CD4-positive, alpha-beta T cell (primary cell): ENCODE measurements at regions not wholly inside any gene's neighbourhood (a gene's known extent, or its start where the extent isn't known, plus 50 kb on each side); places are given as distances from the start of the nearest gene placed in this dataset.

Experiments used
- ATAC-seq: fragments of 200-7000 bp; cut with Tn5 transposase; one replicate; pipeline ENCODE4 v1.10.0; 2022; ENCODE audit warnings: mild to moderate bottlenecking; ENCODE audit not compliant: poor library complexity
- CTCF ChIA-PET: fragments of 350-600 bp; sonication (Branson Sonifier 250); formaldehyde crosslinking; loops from one replicate; lab custom pipeline; 2021; ENCODE audit warnings: antibody characterized with exemption, inconsistent platforms; lab: Charles Lee
- POLR2A ChIA-PET: fragments of 350-600 bp; sonication (Branson Sonifier 250); formaldehyde crosslinking; loops from one replicate; lab custom pipeline; 2021; ENCODE audit warnings: antibody characterized with exemption, inconsistent platforms; lab: Charles Lee
- DNase-seq, 14 experiments: peaks; one replicate each; pipeline ENCODE4 v3.0.0-alpha.2; 2013 to 2020; ENCODE audit warnings: mixed read lengths in 2 of 14
- H3K27ac ChIP-seq, 2 donors: one replicate each; pipeline versions ENCODE4 v1.5.1 to v1.7.0; 2013; ENCODE audit warnings: low read length in 2 of 2, low read depth in 1 of 2, mild to moderate bottlenecking in 1 of 2
- H3K27me3 ChIP-seq, 2 experiments: 1 replicate in 1 of 2; 2 replicates in 1 of 2; pipeline versions ENCODE4 v1.6.1 to v1.7.0; 2013; ENCODE audit warnings: low read length in 2 of 2, control low read depth in 1 of 2, mild to moderate bottlenecking in 1 of 2, moderate library complexity in 1 of 2; ENCODE audit not compliant: insufficient read depth in 2 of 2, control insufficient read depth in 1 of 2
- H3K36me3 ChIP-seq: one replicate; pipeline ENCODE4 v1.6.1; 2013; ENCODE audit warnings: low read length, control low read depth; ENCODE audit not compliant: insufficient read depth
- H3K4me1 ChIP-seq: one replicate; pipeline ENCODE4 v1.6.1; 2013; ENCODE audit warnings: low read length, control low read depth; ENCODE audit not compliant: insufficient read depth
- H3K4me3 ChIP-seq: one replicate; pipeline ENCODE4 v1.5.1; 2013; ENCODE audit warnings: mild to moderate bottlenecking, low read length, moderate library complexity
- H3K9me3 ChIP-seq, 2 experiments: 1 replicate in 1 of 2; 2 replicates in 1 of 2; pipeline versions ENCODE4 v1.6.1 to v1.7.0; 2013; ENCODE audit warnings: low read length in 2 of 2, mild to moderate bottlenecking in 2 of 2, control low read depth in 1 of 2, moderate library complexity in 1 of 2; ENCODE audit not compliant: control insufficient read depth in 1 of 2, insufficient read depth in 1 of 2
- H3K27ac Mint-ChIP-seq: one replicate; pipeline ENCODE4 v1.8.0; 2020; ENCODE audit warnings: mixed read lengths
- H3K27me3 Mint-ChIP-seq: one replicate; pipeline ENCODE4 v1.8.0; 2021; ENCODE audit warnings: mixed read lengths
- H3K36me3 Mint-ChIP-seq: one replicate; pipeline ENCODE4 v1.8.0; 2021; ENCODE audit warnings: low read depth, mixed read lengths
- H3K4me1 Mint-ChIP-seq: one replicate; pipeline ENCODE4 v1.8.0; 2021; ENCODE audit warnings: low read depth, mixed read lengths
- H3K4me3 Mint-ChIP-seq: one replicate; pipeline ENCODE4 v1.8.0; 2020; ENCODE audit warnings: mild to moderate bottlenecking, mixed read lengths
- H3K9me3 Mint-ChIP-seq: one replicate; pipeline ENCODE4 v1.8.0; 2020; ENCODE audit warnings: mixed read lengths
- CTCF ChIP-seq: fragments of 200-600 bp; IDR thresholded peaks from one replicate; pipeline ENCODE4 v1.8.0; 2022; ENCODE audit warnings: antibody characterized with exemption, mild to moderate bottlenecking
- intact Hi-C, 2 experiments: fragments of 100-400 bp; cut with DNase I in 1 of 2; cut with micrococcal nuclease in 1 of 2; formaldehyde crosslinking; loops; one replicate each; pipeline versions ENCODE4 v1.15.1 to v1.9.0; 2023 to 2025; cut with DNase I, micrococcal nuclease

GRCh38 chr14:42011221-42011620, 404.5 kb downstream of the LRFN5 start:
- H3K36me3 Mint-ChIP-seq, result no peaks in the 10 kb centered on the region
- POLR2A ChIA-PET, result no interaction called here
- TF ChIP-seq CTCF, result no peak
- H3K4me3 Mint-ChIP-seq, result no peak overlapping the region
- intact Hi-C loops, result no loop called here
- CTCF ChIA-PET, result no interaction called here
- no peak overlapping the region for H3K27ac Mint-ChIP-seq
- DNase-seq, result no peak
- ATAC-seq, result no peak
- no peaks in the 10 kb centered on the region for H3K4me1 ChIP-seq
- peaks cover 6% of the 10 kb centered on the region for H3K9me3 Mint-ChIP-seq
- H3K27me3 ChIP-seq, result no peaks in the 10 kb centered on the region
- H3K4me1 Mint-ChIP-seq, result no peaks in the 10 kb centered on the region
- H3K9me3 ChIP-seq, result peaks cover 0 to 4% of the 10 kb centered on the region in 2 experiments
- no peaks in the 10 kb centered on the region for H3K36me3 ChIP-seq
- no peak overlapping the region for H3K4me3 ChIP-seq
- H3K27ac ChIP-seq, result no peak overlapping the region
- H3K27me3 Mint-ChIP-seq, result no peaks in the 10 kb centered on the region

DNA sequence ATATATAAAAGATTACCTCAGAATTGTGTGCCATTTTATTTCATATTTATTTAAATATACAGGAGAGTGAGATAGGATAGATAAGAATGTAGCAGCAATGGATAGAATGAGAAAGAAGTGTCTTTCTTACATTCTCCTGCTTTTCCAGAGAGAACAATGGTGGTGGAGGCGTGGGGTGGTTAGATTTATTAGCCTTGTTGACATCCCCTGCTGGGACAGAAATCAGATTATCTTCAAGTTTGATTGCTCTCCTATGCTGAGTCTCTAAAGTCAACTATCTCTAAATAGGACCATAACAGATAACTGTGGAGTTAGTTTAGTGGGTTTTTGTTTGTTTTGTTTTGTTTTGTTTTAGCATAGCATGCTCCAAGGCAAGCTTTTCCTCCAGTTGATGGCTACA, 397.6 kb downstream of the LRFN5 start:
- H3K27ac Mint-ChIP-seq, result no peak overlapping the region
- Histone ChIP-seq H3K36me3 (no peaks in the 10 kb centered on the region), H3K9me3 (peaks cover 0 to 4% of the 10 kb centered on the region in 2 experiments), H3K4me3 (no peak overlapping the region), H3K27ac (no peak overlapping the region), H3K4me1 (no peaks in the 10 kb centered on the region), H3K27me3 (no peaks in the 10 kb centered on the region)
- ChIA-PET CTCF (no interaction called here), POLR2A (no interaction called here)
- H3K36me3 Mint-ChIP-seq, result no peaks in the 10 kb centered on the region
- intact Hi-C loops, result no loop called here
- TF ChIP-seq CTCF, result no peak
- no peaks in the 10 kb centered on the region for H3K9me3 Mint-ChIP-seq
- DNase-seq, result no peak
- no peak overlapping the region for H3K4me3 Mint-ChIP-seq
- ATAC-seq, result no peak
- H3K4me1 Mint-ChIP-seq, result no peaks in the 10 kb centered on the region
- H3K27me3 Mint-ChIP-seq, result no peaks in the 10 kb centered on the region

DNA sequence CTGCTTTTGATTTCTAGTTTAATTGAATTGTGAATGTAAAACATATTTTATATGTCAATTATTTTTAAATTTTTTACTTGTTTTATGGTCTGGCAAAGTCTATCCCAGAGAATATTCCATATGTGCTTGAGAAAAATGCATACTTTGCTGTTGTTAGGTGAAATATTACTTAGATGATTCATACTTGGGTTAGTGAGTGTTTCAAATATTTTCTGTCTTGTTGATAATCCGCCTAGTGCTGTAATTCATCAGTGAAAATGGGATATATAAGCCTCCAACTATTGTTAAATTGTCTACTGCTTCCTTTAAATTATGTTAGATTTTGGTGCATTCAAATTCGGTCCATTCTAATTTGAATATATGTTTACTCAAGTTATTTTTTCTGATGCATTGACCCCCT, 395.5 kb downstream of the LRFN5 start:
- H3K4me1 ChIP-seq, result no peaks in the 10 kb centered on the region
- H3K9me3 Mint-ChIP-seq, result no peaks in the 10 kb centered on the region
- peaks cover 0 to 4% of the 10 kb centered on the region in 2 experiments for H3K9me3 ChIP-seq
- no peak for ATAC-seq
- ChIA-PET POLR2A (no interaction called here), CTCF (no interaction called here)
- H3K36me3 ChIP-seq, result no peaks in the 10 kb centered on the region
- H3K36me3 Mint-ChIP-seq, result no peaks in the 10 kb centered on the region
- TF ChIP-seq CTCF, result no peak
- no peak for DNase-seq
- H3K27me3 ChIP-seq, result no peaks in the 10 kb centered on the region
- H3K27me3 Mint-ChIP-seq, result no peaks in the 10 kb centered on the region
- no peak overlapping the region for H3K27ac Mint-ChIP-seq
- H3K27ac ChIP-seq, result no peak overlapping the region
- H3K4me1 Mint-ChIP-seq, result no peaks in the 10 kb centered on the region
- H3K4me3 Mint-ChIP-seq, result no peak overlapping the region
- intact Hi-C loops, result no loop called here
- no peak overlapping the region for H3K4me3 ChIP-seq
